MCF 10A (cell line): ENCODE measurements at regions not wholly inside any gene's neighbourhood (a gene's known extent, or its start where the extent isn't known, plus 50 kb on each side); places are given as distances from the start of the nearest gene placed in this dataset.

ENCODE experiments used
- BruUV-seq: library from RNA; stranded (reverse); fragments of 400-500 nt; replicated peaks from 2 replicates; lab custom pipeline; 2021; lab: Mats Ljungman, UMichigan
- CTCF ChIA-PET: fragments of 300-600 bp; sonication (Branson Sonifier 250); formaldehyde crosslinking; extraction: SDS; loops from one replicate; lab custom pipeline; 2021; ENCODE audit warnings: antibody characterized with exemption, inconsistent platforms; lab: Yijun Ruan, JAX
- POLR2A ChIA-PET: fragments of 300-600, 350-650 bp; sonication (Branson Sonifier 250); formaldehyde crosslinking; extraction: SDS; loops from one replicate; lab custom pipeline; 2020; ENCODE audit warnings: antibody characterized with exemption, inconsistent platforms; lab: Yijun Ruan, JAX
- DNase-seq: peaks from one replicate; pipeline ENCODE4 v3.0.0-alpha.2; 2018; ENCODE audit not compliant: unreplicated experiment
- H3K27ac Mint-ChIP-seq: one replicate; pipeline ENCODE4 v1.8.0; 2022; ENCODE audit warnings: mild to moderate bottlenecking, low read depth, mixed read lengths; ENCODE audit not compliant: unreplicated experiment
- H3K27me3 Mint-ChIP-seq: one replicate; pipeline ENCODE4 v1.8.0; 2022; ENCODE audit warnings: mixed read lengths; ENCODE audit not compliant: insufficient read depth, unreplicated experiment
- H3K36me3 Mint-ChIP-seq: one replicate; pipeline ENCODE4 v1.8.0; 2022; ENCODE audit warnings: mild to moderate bottlenecking, moderate library complexity, mixed read lengths; ENCODE audit not compliant: insufficient read depth, unreplicated experiment
- H3K4me1 Mint-ChIP-seq: one replicate; pipeline ENCODE4 v1.8.0; 2022; ENCODE audit warnings: mixed read lengths; ENCODE audit not compliant: insufficient read depth, unreplicated experiment
- H3K4me3 Mint-ChIP-seq: one replicate; pipeline ENCODE4 v1.8.0; 2022; ENCODE audit warnings: mild to moderate bottlenecking, moderate library complexity, mixed read lengths; ENCODE audit not compliant: unreplicated experiment
- H3K9me3 Mint-ChIP-seq: one replicate; pipeline ENCODE4 v1.8.0; 2022; ENCODE audit warnings: mixed read lengths; ENCODE audit not compliant: unreplicated experiment
- intact Hi-C: fragments of 100-400 bp; cut with micrococcal nuclease; formaldehyde crosslinking; loops from 2 replicates; pipeline ENCODE4 v1.14.1; 2022
- TF ChIP-seq, protein P1 (sequence below): fragments of 200-600 bp; IDR thresholded peaks from one replicate; pipeline ENCODE4 v1.8.0; 2022; ENCODE audit warnings: antibody characterized with exemption, mild to moderate bottlenecking; ENCODE audit not compliant: unreplicated experiment

DNA sequence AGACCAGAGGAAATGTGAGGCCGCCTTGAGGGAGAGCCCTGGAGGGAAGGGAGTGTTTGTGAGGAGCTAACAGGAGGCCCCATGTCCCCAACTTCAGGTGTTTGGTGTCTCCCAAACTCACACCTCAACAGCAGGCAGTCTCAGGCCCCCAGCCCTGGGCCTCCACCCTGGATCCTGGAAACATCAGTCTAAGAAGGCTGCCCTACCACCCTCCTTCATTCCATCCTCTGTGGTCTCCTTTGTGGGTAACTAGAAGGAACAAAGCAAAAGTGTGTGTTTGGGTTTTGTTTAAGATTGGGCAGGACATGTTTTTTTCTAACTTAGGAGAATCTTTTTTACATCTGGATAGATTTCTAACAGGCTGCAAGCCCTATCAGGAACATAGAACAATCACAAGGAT, 404.3 kb downstream of the BCL11A start:
- H3K9me3 Mint-ChIP-seq, result no peaks in the 10 kb centered on the region
- no peaks in the 10 kb centered on the region for H3K36me3 Mint-ChIP-seq
- H3K4me3 Mint-ChIP-seq, result no peak overlapping the region
- no peak overlapping the region for H3K27ac Mint-ChIP-seq
- no peaks in the 10 kb centered on the region for H3K4me1 Mint-ChIP-seq
- POLR2A ChIA-PET, result no interaction called here
- CTCF ChIA-PET, result interaction anchor here (0.7 kb wide), 1 partner anchor 9 kb away, joined by 4 read pairs; no protein-coding TSS in a partner anchor
- BruUV-seq, result no TSS peak
- H3K27me3 Mint-ChIP-seq, result no peaks in the 10 kb centered on the region
- intact Hi-C loops, result no loop called here
- DNase-seq, result no peak
- TF ChIP-seq, protein P1, sequence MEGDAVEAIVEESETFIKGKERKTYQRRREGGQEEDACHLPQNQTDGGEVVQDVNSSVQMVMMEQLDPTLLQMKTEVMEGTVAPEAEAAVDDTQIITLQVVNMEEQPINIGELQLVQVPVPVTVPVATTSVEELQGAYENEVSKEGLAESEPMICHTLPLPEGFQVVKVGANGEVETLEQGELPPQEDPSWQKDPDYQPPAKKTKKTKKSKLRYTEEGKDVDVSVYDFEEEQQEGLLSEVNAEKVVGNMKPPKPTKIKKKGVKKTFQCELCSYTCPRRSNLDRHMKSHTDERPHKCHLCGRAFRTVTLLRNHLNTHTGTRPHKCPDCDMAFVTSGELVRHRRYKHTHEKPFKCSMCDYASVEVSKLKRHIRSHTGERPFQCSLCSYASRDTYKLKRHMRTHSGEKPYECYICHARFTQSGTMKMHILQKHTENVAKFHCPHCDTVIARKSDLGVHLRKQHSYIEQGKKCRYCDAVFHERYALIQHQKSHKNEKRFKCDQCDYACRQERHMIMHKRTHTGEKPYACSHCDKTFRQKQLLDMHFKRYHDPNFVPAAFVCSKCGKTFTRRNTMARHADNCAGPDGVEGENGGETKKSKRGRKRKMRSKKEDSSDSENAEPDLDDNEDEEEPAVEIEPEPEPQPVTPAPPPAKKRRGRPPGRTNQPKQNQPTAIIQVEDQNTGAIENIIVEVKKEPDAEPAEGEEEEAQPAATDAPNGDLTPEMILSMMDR, result no peak

DNA sequence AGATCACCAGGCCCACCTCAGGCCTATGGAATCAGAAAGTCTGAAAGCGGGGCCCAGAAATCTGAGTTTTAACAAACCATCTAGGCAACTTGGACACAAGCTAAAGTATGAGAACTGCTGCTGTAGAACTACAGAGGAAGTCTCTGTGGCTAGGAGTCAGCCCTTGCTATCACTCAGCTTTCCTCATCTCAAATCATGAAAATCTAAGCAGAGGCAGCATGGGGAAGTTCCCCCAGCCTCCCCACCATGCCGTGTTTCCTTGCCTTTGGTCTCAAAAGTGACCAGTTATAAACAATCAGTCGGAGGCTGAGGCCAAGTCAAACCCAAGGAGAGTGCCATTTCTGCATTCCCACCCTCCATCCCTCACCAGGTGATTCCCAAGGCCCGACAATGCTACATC, 404.7 kb downstream of the BCL11A start:
- H3K27me3 Mint-ChIP-seq, result no peaks in the 10 kb centered on the region
- DNase-seq, result no peak
- H3K36me3 Mint-ChIP-seq, result no peaks in the 10 kb centered on the region
- H3K4me3 Mint-ChIP-seq, result no peak overlapping the region
- ChIA-PET POLR2A (no interaction called here), CTCF (interaction anchor here (0.7 kb wide), 1 partner anchor 9 kb away, joined by 4 read pairs; no protein-coding TSS in a partner anchor)
- TF ChIP-seq, protein P1, result no peak
- no peaks in the 10 kb centered on the region for H3K4me1 Mint-ChIP-seq
- H3K27ac Mint-ChIP-seq, result no peak overlapping the region
- no peaks in the 10 kb centered on the region for H3K9me3 Mint-ChIP-seq
- BruUV-seq, result no TSS peak
- intact Hi-C loops, result no loop called here

DNA sequence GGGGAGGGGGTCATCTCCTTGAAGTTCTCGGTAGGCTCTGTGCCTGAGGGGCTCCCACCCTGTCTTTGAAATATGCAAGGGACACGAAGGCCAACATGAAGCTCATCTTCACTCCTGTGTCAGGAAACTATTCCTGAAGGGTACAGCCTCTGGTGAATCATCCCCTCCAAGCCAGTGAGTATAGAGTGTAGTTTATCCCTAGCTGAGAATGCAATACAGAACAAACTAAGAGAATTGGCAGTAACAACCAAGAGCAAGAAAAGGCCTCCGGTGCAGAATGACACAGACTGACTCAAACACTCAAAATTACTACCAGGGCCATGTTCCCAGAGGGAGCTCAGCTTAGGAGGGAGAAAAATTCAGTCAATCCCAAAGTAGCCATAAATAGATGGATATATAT, 413.3 kb downstream of the BCL11A start:
- DNase-seq, result peak; percentile 64
- no peaks in the 10 kb centered on the region for H3K27me3 Mint-ChIP-seq
- BruUV-seq, result no TSS peak
- peaks cover 3% of the 10 kb centered on the region for H3K9me3 Mint-ChIP-seq
- POLR2A ChIA-PET, result no interaction called here
- no peaks in the 10 kb centered on the region for H3K36me3 Mint-ChIP-seq
- peaks cover 8% of the 10 kb centered on the region for H3K4me1 Mint-ChIP-seq
- no peak overlapping the region for H3K4me3 Mint-ChIP-seq
- CTCF ChIA-PET, result interaction anchor here (1.0 kb wide), 1 partner anchor 14 kb away, joined by 4 read pairs; no protein-coding TSS in a partner anchor
- H3K27ac Mint-ChIP-seq, result no peak overlapping the region
- TF ChIP-seq, protein P1, result no peak
- intact Hi-C loops, result no loop called here

DNA sequence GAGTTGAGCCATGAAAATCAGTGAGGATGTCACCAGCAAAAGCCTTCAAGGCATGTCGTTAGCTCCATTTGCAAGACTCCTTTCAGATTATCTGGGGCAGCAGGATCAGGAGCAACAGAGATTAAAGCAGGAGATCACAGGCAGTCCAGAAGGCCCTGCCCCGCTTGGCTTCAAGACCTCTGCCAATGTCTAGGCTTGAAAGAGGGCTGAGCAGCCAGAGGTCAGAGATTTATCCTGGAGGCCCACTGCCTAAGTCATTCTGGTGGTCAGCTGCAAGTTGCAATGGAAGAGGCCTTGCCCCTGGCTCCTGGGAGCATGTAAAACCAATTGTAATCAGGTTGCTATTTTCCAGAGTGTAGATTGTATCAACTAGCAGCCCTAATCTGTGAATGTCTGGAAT, 416.5 kb downstream of the BCL11A start:
- no peak overlapping the region for H3K4me3 Mint-ChIP-seq
- H3K9me3 Mint-ChIP-seq, result peaks cover 10% of the 10 kb centered on the region
- intact Hi-C loops, result no loop called here
- no TSS peak for BruUV-seq
- TF ChIP-seq, protein P1, result no peak
- no peaks in the 10 kb centered on the region for H3K27me3 Mint-ChIP-seq
- ChIA-PET CTCF (no interaction called here), POLR2A (interaction anchor here (0.7 kb wide), 1 partner anchor 193 kb away, joined by 3 read pairs; no protein-coding TSS in a partner anchor)
- no peak for DNase-seq
- no peaks in the 10 kb centered on the region for H3K36me3 Mint-ChIP-seq
- peaks cover 8% of the 10 kb centered on the region for H3K4me1 Mint-ChIP-seq
- no peak overlapping the region for H3K27ac Mint-ChIP-seq
